ENCODE measurements at regions not wholly inside any gene's neighbourhood (a gene's known extent, or its start where the extent isn't known, plus 50 kb on each side); places are given as distances from the start of the nearest gene placed in this dataset.
"Not testable (repeated sequence)": the region's sequence is repeated elsewhere in the genome, so short reads cannot be mapped to it uniquely, and the experiment has no call there.

GRCh38 chr1:100597061-100597741, 59.3 kb downstream of the GPR88 start:
- peak; percentile 66 for DNase-seq (ENCODE audit: low read depth)
- no peak for TF ChIP-seq CTCF (IDR thresholded peaks at IDR 0.05; ENCODE audit: insufficient read depth, low read depth, low read length)
- H3K4me3 ChIP-seq (ENCODE audit: low read depth, low read length), result no peak overlapping the region

GRCh38 chr1:100597784-100598183, 59.8 kb downstream of the GPR88 start:
- DNase-seq (ENCODE audit: low read depth), result peak; percentile 20
- no peak for TF ChIP-seq CTCF (IDR thresholded peaks at IDR 0.05; ENCODE audit: insufficient read depth, low read depth, low read length)
- H3K4me3 ChIP-seq (ENCODE audit: low read depth, low read length), result no peak overlapping the region

GRCh38 chr1:100600377-100600776, 62.4 kb downstream of the GPR88 start:
- not testable (repeated sequence) for H3K4me3 ChIP-seq (ENCODE audit: low read depth, low read length); DNase-seq (ENCODE audit: low read depth)

- DNase-seq (ENCODE audit: low read depth); H3K4me3 ChIP-seq (ENCODE audit: low read depth, low read length): not testable (repeated sequence)
These were observed 64.1 kb downstream of the GPR88 start for GRCh38 chr1:100602028-100602427.

- TF ChIP-seq CTCF (IDR thresholded peaks at IDR 0.05; ENCODE audit: insufficient read depth, low read depth, low read length), result no peak
- no peak for DNase-seq (ENCODE audit: low read depth)
These were observed 66.4 kb downstream of the GPR88 start for GRCh38 chr1:100604372-100604771.

GRCh38 chr1:100606438-100606837, 68.5 kb downstream of the GPR88 start:
- TF ChIP-seq CTCF (IDR thresholded peaks at IDR 0.05; ENCODE audit: insufficient read depth, low read depth, low read length), result peak; percentile 91
- H3K4me3 ChIP-seq (ENCODE audit: low read depth, low read length), result no peak overlapping the region
- peak; percentile 79 for DNase-seq (ENCODE audit: low read depth)

More at GRCh38 chr1:100604372-100604771, 66.4 kb downstream of the GPR88 start:
- no peak overlapping the region for H3K4me3 ChIP-seq (ENCODE audit: low read depth, low read length)

- H3K4me3 ChIP-seq (ENCODE audit: low read depth, low read length), result no peak overlapping the region
- DNase-seq (ENCODE audit: low read depth), result peak; percentile 42
- no peak for TF ChIP-seq CTCF (IDR thresholded peaks at IDR 0.05; ENCODE audit: insufficient read depth, low read depth, low read length)
These were observed 69.8 kb downstream of the GPR88 start for GRCh38 chr1:100607628-100608240.

GRCh38 chr1:100609849-100610248, 71.9 kb downstream of the GPR88 start:
- no peak for DNase-seq (ENCODE audit: low read depth)
- H3K4me3 ChIP-seq (ENCODE audit: low read depth, low read length), result no peak overlapping the region
- no peak for TF ChIP-seq CTCF (IDR thresholded peaks at IDR 0.05; ENCODE audit: insufficient read depth, low read depth, low read length)

Measured in fibroblast of villous mesenchyme (primary cell).